Spleen (tissue), 7 donors: ENCODE measurements at regions not wholly inside any gene's neighbourhood (a gene's known extent, or its start where the extent isn't known, plus 50 kb on each side); places are given as distances from the start of the nearest gene placed in this dataset.
"Not testable (repeated sequence)": the region's sequence is repeated elsewhere in the genome, so short reads cannot be mapped to it uniquely, and the experiment has no call there.

Source experiments
- POLR2A ChIP-seq, 3 donors: fragments of 450-650 bp; IDR thresholded peaks; one replicate each; pipeline ENCODE4 v1.5.1; 2017; ENCODE audit warnings: antibody characterized with exemption in 3 of 3, mild to moderate bottlenecking in 1 of 3
- TF ChIP-seq, protein P1 (sequence below), 11 experiments: fragments of 200-600 bp in 7 of 11; fragments of 450-650 bp in 4 of 11; sonication (generic) in 4 of 11; IDR thresholded peaks in 8 of 11; conservative IDR thresholded peaks in 3 of 11; 1 replicate in 7 of 11; 2 replicates in 4 of 11; pipeline versions ENCODE4 v1.4.0 to v1.8.0; 2016 to 2021; ENCODE audit warnings: antibody characterized with exemption in 11 of 11, inconsistent platforms in 4 of 11, mild to moderate bottlenecking in 1 of 11
- donor health status: DM: no; HTN: no; CAD: no; lungs with moderate emphysema.
- donor health status: DM: no; HTN: no; CAD: no.
- donor health status: DM: no; HTN: no; CAD: no.

DNA sequence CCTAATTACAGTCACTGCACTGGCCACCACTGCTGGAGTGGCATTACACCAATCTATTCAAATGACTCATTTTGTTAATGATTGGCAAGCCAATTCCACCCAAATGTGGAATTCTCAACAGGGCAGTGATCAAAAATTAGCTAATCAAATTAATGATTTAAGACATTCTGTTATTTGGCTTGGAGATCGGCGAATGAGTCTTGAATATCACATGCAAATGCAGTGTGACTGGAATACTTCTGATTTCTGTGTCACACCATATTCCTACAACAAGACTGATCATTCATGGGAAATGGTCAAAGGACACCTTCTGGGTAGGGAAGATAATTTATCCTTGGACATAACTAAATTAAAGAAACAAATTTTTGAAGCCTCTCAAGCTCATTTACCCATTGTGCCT is 165.1 kb downstream of the IER5 start:
- not testable (repeated sequence) for TF ChIP-seq POLR2A (IDR thresholded peaks at IDR 0.05)
- TF ChIP-seq, protein P1, sequence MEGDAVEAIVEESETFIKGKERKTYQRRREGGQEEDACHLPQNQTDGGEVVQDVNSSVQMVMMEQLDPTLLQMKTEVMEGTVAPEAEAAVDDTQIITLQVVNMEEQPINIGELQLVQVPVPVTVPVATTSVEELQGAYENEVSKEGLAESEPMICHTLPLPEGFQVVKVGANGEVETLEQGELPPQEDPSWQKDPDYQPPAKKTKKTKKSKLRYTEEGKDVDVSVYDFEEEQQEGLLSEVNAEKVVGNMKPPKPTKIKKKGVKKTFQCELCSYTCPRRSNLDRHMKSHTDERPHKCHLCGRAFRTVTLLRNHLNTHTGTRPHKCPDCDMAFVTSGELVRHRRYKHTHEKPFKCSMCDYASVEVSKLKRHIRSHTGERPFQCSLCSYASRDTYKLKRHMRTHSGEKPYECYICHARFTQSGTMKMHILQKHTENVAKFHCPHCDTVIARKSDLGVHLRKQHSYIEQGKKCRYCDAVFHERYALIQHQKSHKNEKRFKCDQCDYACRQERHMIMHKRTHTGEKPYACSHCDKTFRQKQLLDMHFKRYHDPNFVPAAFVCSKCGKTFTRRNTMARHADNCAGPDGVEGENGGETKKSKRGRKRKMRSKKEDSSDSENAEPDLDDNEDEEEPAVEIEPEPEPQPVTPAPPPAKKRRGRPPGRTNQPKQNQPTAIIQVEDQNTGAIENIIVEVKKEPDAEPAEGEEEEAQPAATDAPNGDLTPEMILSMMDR (IDR thresholded peaks at IDR 0.05 in 8 of 11, conservative IDR thresholded peaks at IDR 0.05 in 3 of 11) = not testable (repeated sequence)
